HPDE6-E6E7 (cell line): ENCODE measurements at regions not wholly inside any gene's neighbourhood (a gene's known extent, or its start where the extent isn't known, plus 50 kb on each side); places are given as distances from the start of the nearest gene placed in this dataset.
"Not testable (repeated sequence)": the region's sequence is repeated elsewhere in the genome, so short reads cannot be mapped to it uniquely, and the experiment has no call there.

Experiments
- DNase-seq: peaks from one replicate; pipeline ENCODE4 v3.0.0; 2011; ENCODE audit warnings: missing footprints; ENCODE audit errors: extremely low spot score

DNA sequence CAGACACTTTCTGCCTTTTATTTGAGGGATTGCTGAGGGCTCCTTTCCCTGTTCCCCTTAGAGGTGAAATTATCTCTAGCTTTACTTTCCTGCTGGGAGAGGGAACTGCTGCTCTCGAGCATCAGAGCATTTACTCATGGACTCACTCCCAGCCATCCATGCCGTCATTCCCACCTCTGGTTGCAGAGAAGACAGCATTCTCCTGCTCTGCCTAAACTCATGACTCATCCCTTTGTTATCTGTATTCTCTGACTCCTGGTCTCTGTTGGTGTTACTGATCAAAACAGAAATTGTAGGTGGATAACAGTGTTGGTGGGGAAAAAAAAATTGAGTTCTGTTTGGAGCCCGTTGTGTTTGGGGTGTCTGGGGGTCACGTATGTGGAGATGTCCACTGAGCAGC, 159.3 kb downstream of the TTC8 start:
- peak; percentile 75 for DNase-seq

DNA sequence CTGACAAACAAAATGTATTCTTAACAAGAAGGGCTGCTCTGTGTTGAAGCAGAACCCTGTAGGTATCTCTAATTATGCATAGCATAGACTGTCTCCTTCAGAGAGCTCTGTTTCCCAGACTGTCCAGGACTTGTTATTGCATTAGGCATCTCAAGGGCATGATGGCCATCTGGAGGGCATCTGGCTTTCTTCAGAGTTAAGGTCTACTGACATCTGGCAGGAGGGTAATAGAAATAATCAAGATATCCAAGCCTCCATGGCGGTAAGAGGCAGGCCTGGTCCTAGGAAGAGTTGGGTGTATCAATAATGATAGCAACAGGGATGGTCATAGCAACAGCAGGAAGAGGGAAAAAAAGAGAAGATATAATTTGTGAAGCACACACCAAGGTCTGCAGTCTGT, 161.2 kb downstream of the TTC8 start:
- no peak for DNase-seq

- DNase-seq = no peak
These were observed 161.8 kb downstream of the TTC8 start for GRCh38 chr14:88986146-88986841.

DNA sequence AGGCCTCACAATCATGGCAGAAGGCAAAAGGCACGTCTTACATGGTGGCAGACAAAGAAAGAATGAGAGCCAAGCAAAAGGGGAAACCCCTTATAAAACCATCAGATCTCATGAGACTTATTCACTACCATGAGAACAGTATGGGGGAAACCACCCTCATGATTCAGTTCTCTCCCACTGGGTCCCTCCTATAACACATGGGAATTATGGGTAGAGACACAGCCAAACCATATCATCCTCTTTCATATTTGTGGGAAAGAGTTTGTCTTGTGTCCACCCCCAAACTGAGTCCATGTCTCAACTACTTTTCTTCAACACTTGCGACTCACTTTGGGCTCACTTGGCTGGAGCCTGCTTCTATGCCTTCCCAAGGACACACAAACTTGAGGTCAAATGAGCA, 162.5 kb downstream of the TTC8 start:
- DNase-seq = not testable (repeated sequence)

DNA sequence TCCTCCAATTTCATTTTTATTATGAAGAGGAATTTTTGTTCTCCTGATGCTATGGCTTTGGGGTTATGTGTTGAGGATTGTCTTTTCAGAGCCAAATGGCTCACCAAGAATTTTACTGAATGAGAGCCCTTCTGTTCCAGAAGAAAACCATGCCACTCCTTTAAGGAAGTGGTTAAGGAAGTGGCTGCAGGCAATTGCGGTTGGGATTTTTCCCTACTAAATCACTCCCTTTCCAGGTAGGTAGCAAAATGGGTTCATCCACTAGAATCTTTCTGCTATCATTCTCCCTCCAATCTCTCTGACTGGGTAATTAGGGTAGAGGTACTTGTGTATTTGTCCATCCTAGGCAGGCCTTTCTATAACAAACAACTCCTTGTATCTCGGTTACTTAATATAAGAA, 163.1 kb downstream of the TTC8 start:
- DNase-seq = peak; percentile 26

GRCh38 chr14:88989911-88990310, 165.5 kb downstream of the TTC8 start:
- no peak for DNase-seq

DNA sequence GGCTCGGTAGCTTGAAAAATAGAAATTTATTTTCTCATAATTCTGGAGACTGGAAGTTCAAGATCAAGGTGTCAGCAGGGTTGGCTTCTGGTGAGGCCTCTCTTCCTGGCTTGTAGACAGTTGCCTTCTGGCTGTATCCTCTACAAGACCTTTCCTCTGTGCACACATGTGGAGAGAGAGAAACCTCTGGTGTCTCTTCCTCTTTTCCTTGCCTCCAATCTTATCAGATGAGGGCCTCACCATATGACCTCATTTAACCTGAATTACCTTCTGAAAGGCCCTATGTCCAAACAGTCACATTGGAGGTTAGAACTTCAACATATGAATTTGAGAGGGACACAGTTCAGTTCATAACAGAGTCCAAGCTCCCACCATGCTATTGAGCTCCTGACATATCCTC, 166.4 kb downstream of the TTC8 start:
- DNase-seq = no peak

GRCh38 chr14:88992011-88992410, 167.6 kb downstream of the TTC8 start:
- no peak for DNase-seq

DNA sequence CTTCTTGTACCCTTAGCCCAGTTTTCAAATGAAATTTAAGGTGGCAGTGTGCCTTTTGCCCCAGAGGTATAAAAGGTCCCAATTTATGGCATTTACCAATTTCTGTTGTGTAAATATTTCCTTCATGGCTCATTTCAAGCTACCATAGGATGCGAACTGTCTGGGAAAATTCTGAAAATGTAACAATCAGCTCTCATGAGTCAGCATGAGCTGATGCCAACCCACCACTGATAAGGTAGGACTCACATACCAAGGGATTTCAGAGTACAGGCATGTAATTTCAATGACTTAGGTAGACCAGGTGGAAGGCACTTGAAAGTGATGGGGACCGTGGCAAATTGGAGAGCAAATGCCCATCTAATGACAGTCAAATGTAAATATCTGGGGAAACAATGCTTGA, 169.5 kb downstream of the TTC8 start:
- peak; percentile 54 for DNase-seq

GRCh38 chr14:88995437-88996198, 171.2 kb downstream of the TTC8 start:
- DNase-seq = no peak

DNA sequence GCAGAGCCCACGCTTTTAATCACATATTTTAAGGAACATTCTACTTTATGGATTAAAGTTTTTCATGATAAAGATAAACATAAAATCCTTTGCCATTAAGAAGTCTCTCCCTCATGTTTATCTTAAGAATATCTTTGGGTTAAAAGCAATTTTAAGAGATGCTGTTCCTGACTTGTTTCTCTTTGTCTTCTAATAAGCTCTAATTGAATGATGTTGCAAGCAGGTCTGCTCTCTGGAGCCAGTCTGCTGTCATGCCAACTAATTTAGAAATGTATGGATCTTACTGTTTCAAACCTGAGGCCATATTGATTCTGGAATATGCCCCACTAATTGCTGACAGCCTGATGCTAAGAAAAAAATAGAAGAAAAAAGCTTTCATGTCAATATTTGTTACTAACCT, 173.6 kb downstream of the TTC8 start:
- no peak for DNase-seq

- DNase-seq = no peak
These were observed 174.7 kb downstream of the TTC8 start for GRCh38 chr14:88999137-88999536.

GRCh38 chr14:89000007-89000942, 175.8 kb downstream of the TTC8 start:
- peak; percentile 90 for DNase-seq

DNA sequence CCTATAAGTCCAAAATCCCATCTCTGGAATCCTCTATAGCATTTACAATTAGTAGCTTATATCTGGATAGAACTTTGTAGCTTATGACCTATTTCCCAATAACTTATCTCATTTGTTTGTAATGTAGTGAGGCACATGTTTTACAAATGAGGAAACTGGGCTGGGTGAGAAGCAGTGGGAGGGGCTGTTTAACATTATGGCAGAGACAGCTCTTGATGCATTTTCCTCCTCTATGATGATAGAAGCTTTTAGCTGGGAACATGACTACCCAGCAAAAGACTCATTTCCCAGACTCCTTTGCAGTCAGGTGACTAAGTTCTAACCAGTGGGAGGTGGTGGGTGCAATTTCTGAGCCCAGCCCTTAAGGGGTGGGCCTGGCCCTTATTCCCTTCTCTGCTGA, 179.7 kb downstream of the TTC8 start:
- no peak for DNase-seq

GRCh38 chr14:89007906-89008305, 183.5 kb downstream of the TTC8 start:
- no peak for DNase-seq

GRCh38 chr14:89011355-89012281, 187.2 kb downstream of the TTC8 start:
- no peak for DNase-seq

DNA sequence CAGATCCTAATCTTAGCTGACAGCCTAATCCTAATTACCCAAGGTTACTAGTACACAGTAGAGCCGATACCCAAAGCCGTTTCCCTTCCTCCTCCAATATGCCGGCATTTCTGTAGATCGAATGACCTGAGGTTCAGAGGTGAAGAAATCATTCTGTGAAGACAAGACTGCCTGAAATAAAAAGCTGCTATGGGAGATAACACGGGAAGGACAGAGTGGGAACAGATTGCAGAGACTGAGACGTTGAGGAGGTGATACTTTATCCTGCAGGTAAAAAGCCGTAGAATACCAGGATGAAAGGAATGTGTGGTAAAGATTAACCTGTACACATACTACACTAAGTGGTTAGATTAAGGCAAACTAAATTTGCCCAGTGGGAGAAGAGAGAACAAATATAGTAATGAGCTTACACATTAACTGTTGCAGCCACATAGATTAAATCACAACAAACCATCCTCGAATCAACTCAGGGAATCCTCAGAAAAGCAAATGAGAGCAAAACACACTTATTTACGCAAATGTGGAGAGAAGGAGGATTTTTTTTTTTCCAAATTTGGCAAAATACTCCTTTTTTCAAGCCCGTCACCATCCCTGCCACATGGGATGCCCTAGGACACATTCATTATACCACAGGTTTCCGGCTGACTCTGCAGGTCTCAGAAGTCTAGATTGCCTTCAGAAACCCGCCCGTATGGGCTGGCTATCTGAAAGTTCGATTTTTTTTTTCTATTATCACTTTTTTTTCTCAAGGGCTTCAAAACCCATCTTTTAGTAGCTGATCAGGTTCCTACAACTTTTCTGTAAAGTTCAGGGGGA, 188.0 kb downstream of the TTC8 start:
- DNase-seq = no peak

GRCh38 chr14:89013098-89013504, 188.7 kb downstream of the TTC8 start:
- DNase-seq = peak; percentile 58

- no peak for DNase-seq
These were observed 189.5 kb downstream of the TTC8 start for GRCh38 chr14:89013698-89014568.

DNA sequence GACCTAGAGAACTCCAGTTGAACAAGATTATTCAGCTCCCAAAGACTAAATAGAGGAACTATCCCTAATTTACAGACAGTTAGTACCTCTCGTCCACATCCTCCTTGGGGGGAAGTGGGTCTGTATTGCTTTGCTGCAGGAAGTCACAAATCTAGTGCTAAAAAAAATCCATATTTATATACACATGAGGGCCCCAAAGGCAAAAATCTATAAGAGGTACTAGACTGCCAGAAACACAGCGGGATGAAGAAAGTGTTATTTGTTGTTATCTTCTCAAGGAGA, 190.1 kb downstream of the TTC8 start:
- no peak for DNase-seq
